SK-N-SH (cell line): ENCODE measurements at regions not wholly inside any gene's neighbourhood (a gene's known extent, or its start where the extent isn't known, plus 50 kb on each side); places are given as distances from the start of the nearest gene placed in this dataset.

ENCODE experiments used
- CTCF ChIP-seq: fragments of 200-600 bp; sonication (generic); IDR thresholded peaks from 2 replicates; pipeline ENCODE4 v1.6.1; 2017; ENCODE audit warnings: antibody characterized with exemption, mild to moderate bottlenecking, moderate library complexity
- EP300 ChIP-seq, 2 experiments: IDR thresholded peaks; 2 replicates each; pipeline versions ENCODE4 v1.4.0 to v1.6.1; 2012; ENCODE audit warnings: borderline replicate concordance in 1 of 2, low read depth in 1 of 2, low read length in 1 of 2
- FOSL2 ChIP-seq: IDR thresholded peaks from 2 replicates; pipeline ENCODE4 v1.4.0; 2012; ENCODE audit warnings: low read depth, mild to moderate bottlenecking, moderate library complexity, borderline replicate concordance
- FOXM1 ChIP-seq: IDR thresholded peaks from 2 replicates; pipeline ENCODE4 v1.4.0; 2012; ENCODE audit warnings: low read depth, mild to moderate bottlenecking
- TAF1 ChIP-seq: IDR thresholded peaks from 2 replicates; pipeline ENCODE4 v1.6.1; 2012; ENCODE audit warnings: low read depth, mild to moderate bottlenecking, low read length, moderate library complexity, borderline replicate concordance
- TF ChIP-seq, protein P1 (sequence below): IDR thresholded peaks from 2 replicates; pipeline ENCODE4 v1.4.0; 2012; ENCODE audit warnings: low read depth
- TF ChIP-seq, protein P2 (sequence below): fragments of 150-350 bp; IDR thresholded peaks from 2 replicates; pipeline ENCODE4 v1.6.1; 2017; ENCODE audit warnings: antibody characterized with exemption, low read length, low read depth, borderline replicate concordance
- TF ChIP-seq, protein P3 (sequence below): IDR thresholded peaks from 2 replicates; pipeline ENCODE4 v1.6.1; 2012; ENCODE audit warnings: mild to moderate bottlenecking, low read depth, low read length, moderate library complexity

GRCh38 chrX:42704454-42704853 lies 73.5 kb downstream of the PPP1R2C start:
- TF ChIP-seq, protein P1, sequence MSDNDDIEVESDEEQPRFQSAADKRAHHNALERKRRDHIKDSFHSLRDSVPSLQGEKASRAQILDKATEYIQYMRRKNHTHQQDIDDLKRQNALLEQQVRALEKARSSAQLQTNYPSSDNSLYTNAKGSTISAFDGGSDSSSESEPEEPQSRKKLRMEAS: no peak
- no peak for TF ChIP-seq CTCF
- no peak for TF ChIP-seq TAF1
- no peak for TF ChIP-seq EP300 (IDR thresholded peaks at IDR 0.05; ENCODE audit: borderline replicate concordance in 1 of 2, low read depth in 1 of 2, low read length in 1 of 2)
- TF ChIP-seq, protein P2, sequence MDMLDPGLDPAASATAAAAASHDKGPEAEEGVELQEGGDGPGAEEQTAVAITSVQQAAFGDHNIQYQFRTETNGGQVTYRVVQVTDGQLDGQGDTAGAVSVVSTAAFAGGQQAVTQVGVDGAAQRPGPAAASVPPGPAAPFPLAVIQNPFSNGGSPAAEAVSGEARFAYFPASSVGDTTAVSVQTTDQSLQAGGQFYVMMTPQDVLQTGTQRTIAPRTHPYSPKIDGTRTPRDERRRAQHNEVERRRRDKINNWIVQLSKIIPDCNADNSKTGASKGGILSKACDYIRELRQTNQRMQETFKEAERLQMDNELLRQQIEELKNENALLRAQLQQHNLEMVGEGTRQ: no peak
- no peak for TF ChIP-seq FOSL2
- TF ChIP-seq, protein P3, sequence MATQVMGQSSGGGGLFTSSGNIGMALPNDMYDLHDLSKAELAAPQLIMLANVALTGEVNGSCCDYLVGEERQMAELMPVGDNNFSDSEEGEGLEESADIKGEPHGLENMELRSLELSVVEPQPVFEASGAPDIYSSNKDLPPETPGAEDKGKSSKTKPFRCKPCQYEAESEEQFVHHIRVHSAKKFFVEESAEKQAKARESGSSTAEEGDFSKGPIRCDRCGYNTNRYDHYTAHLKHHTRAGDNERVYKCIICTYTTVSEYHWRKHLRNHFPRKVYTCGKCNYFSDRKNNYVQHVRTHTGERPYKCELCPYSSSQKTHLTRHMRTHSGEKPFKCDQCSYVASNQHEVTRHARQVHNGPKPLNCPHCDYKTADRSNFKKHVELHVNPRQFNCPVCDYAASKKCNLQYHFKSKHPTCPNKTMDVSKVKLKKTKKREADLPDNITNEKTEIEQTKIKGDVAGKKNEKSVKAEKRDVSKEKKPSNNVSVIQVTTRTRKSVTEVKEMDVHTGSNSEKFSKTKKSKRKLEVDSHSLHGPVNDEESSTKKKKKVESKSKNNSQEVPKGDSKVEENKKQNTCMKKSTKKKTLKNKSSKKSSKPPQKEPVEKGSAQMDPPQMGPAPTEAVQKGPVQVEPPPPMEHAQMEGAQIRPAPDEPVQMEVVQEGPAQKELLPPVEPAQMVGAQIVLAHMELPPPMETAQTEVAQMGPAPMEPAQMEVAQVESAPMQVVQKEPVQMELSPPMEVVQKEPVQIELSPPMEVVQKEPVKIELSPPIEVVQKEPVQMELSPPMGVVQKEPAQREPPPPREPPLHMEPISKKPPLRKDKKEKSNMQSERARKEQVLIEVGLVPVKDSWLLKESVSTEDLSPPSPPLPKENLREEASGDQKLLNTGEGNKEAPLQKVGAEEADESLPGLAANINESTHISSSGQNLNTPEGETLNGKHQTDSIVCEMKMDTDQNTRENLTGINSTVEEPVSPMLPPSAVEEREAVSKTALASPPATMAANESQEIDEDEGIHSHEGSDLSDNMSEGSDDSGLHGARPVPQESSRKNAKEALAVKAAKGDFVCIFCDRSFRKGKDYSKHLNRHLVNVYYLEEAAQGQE: no peak
- TF ChIP-seq FOXM1: no peak
